HL-60/S4 treated with phorbol 12-myristate 13-acetate at 8.2 ng/mL for 4 days and 3 days (cell line): ENCODE measurements at regions not wholly inside any gene's neighbourhood (a gene's known extent, or its start where the extent isn't known, plus 50 kb on each side); places are given as distances from the start of the nearest gene placed in this dataset.
"Not testable (repeated sequence)": the region's sequence is repeated elsewhere in the genome, so short reads cannot be mapped to it uniquely, and the experiment has no call there.

ENCODE experiments used
- in situ Hi-C: fragments of 300-500 bp; cut with MboI; formaldehyde crosslinking; loops from 2 replicates; pipeline ENCODE4 v1.15.0; 2022; ENCODE audit warnings: low sequenced_read_pairs

DNA sequence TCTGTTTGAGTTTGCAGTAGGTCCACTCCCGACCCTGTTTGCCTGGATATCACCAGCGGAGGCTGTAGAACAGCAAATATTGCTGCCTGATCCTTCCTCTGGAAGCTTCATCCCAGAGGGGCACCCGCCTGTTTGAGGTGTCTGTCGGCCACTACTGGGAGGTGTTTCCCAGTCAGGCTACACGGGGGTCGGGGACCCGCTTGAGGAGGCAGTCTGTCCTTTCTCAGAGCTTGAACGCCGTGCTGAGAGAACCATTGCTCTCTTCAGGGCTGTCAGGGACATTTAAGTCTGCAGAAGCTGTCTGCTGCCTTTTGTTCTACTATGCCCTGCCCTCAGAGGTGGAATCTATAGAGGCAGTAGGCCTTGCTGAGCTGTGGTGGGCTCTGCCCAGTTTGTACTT, 422.3 kb downstream of the CCDC85A start:
- in situ Hi-C loops: not testable (repeated sequence)

DNA sequence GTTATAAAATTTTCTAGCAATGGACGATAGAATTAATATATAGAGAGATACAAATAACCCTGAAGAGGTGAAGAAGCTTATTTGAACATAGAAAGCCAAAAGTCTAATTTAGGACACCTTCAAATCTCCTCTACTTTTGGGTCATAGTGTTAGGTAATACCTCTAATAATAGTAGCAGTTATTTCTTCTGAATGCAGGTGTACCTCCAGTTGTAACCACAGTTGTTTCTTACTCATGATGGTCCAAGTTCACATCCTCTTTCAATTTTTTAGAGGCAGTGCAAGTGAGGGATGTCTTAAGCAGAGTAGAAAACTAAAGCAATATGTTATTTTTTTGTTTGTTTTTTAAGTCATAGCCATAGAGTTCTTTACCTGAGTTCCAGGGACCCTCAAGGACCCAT, 429.5 kb downstream of the CCDC85A start:
- in situ Hi-C loops: no loop called here

DNA sequence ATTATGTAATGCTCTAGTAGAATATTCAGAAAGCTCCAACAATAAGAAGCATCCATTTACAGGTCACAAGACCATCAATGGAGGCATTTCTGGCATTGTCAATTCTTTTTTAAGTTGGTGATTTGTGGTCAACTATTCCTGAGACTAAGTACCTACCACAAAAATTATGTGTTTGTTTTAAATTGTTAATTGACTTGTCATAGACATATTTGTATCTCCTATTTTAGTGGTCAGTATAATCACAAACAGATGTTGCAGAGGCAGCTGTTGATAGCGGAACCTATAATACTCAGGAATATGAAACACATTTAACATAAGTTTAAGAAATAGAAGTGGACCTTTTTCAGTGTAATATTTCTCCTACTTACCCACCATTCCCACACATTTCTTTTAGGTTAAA, 430.1 kb downstream of the CCDC85A start:
- in situ Hi-C loops: no loop called here

DNA sequence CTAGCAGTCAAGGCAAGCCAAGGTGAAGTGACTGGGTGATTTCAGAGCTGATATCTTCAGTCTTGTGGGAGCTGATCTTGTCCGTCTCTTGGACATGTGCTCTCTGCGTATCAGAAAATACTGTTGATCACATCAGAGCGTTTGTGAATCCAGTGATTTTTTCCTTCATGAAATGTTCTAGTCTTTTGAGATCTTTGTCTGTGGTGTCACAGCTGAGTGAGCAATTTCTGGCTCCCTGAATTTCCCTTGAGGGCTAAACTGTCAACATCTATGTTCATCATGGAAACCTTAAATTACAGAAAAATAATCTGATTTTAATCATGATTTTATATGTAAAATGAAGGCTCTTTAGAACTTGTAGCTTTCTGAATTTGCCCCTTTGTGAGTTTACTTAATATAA, 432.0 kb downstream of the CCDC85A start:
- in situ Hi-C loops: no loop called here

DNA sequence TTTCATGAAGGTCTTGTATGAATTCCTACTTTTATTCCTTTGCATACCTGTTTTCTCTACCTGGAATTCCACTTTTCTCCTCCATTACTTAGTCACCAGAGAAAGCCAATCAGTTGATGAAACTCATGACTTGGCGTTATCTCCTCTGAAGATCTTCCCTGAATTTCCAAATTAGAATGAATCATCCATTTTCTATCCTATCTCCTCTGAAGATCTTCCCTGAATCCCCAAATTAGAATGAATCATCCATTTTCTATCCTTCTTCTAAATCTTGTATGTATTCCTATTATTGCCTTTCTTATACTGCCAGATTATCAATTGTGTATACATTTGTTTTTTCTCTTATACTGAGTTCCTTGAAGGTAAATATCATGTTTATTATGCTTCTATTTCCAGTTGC, 440.4 kb downstream of the CCDC85A start:
- in situ Hi-C loops: no loop called here

DNA sequence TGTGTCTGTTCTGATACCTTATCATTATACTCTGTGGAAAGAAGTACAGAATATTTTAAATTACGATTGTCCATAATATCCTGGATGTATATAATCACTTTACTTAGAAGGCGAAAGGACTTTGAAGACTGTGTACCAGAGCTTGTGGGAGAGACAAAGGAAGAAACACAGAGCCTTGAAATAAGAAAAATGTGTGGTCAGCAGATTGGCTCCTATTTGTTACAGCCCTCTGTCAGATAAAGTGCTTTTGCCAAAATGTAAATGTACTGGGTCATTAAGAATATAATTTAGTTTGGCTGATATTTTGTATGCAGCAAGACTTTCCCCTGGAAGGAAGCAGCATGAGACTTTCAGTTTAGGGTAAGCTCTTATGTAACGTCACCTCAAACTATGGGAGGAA, 443.1 kb downstream of the CCDC85A start:
- in situ Hi-C loops: no loop called here

DNA sequence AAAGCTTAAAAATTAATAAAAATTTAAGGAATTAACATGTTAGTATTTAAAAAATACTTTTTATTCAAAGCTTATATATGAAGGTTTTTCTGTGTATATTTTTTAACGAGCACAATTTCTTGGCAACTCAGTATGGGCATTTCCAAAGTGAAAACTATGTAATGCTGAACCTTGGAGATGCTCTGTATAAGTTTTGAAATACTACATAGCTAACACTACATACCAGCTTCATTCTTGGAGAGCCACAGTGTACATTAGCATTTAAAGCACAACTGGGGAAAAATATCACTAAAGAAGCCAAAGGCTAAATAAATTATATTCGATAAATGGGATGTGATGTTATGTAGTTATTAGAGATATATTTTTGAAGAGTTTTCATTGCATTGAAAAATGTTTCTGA, 446.5 kb downstream of the CCDC85A start:
- in situ Hi-C loops: no loop called here

DNA sequence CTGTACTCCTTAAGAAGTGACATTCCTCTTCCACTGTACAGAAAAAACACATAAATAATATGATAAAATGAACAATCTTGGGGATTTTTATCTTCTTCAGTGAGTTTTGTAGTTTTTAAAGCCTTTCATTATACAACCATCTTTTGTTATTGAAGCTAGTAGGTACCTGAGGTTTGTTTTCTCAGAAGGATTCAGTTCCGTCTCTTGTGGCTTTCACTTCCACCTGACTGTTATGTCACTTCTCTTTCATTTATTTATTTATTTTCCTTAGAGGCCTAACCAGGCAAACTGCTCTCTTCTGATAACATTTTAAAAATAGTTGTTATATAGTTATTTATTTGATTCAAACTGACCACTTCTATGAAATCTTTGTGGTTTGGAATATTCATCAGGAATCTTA, 464.2 kb downstream of the CCDC85A start:
- in situ Hi-C loops: no loop called here

DNA sequence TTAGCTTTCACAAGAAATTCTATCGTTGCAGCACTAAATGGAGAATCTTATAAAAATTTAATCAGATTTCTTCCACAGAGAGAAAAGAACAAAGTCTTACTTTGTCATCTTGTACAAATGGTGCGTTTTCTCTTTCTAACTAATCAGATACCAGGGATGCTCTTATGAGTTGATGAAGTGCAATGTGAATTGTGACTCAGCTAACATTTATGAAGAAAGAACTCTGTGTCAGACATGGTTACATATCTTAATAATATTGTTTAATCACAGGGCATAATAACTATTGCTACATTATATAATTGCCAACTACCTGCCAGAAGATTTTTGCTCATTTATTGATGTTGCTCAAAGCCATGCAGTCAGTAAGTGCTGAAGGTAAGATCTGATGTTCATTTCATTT, 465.0 kb downstream of the CCDC85A start:
- in situ Hi-C loops: no loop called here

DNA sequence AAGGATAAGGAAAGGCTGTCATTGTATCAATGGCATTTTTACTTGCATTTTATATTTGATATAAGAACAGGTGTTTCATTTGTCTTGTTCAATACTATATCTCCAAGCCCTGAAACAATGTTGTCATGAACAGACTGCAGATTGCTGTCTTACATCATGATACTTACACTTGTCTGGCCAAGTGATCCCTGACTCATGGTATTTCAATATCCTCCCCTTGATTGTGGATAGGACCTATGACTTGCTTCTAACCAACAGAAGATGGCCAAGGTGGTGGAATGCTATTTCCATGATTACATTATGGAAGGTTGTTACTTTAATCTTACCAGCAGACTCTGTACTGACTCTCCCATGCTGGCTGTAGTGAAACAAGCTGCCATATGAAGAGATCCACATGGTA, 471.1 kb downstream of the CCDC85A start:
- in situ Hi-C loops: no loop called here

DNA sequence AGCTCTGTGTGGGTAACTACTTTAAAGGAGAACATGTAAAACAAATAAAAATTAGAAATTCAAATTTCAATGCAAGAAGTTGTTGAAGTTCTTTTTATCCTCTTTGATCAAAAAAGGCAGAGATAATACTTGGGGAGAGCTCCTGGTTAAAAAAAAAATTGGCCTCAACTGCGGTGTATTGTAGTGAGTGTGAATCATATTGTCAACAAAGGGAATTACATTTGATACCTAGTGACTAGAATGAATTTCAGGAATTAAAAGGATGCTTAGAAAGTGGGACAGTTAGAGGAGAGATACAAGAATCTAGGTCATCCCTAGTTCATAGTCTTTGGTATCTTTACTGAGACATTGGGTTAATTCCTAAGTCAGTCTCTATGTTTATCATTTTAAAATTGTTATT, 473.0 kb downstream of the CCDC85A start:
- in situ Hi-C loops: no loop called here

DNA sequence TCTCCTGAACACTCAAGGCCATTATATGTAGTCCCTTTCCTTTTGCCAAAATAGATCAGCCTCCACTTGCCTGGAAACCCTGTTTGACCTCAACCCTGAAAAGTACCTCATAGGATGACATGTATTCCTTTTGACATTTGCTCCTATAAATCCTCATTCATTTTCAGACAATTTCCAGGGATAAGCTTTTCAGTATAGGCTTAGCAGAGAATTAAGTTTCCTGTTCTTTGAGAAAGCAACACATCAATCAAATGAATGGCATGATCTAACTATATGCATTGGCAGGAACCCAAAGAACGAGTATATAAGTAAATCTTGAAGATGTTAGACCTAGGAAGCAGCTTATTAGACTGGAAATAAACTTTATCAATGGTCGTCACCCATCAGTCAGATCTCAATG, 483.0 kb downstream of the CCDC85A start:
- in situ Hi-C loops: no loop called here

DNA sequence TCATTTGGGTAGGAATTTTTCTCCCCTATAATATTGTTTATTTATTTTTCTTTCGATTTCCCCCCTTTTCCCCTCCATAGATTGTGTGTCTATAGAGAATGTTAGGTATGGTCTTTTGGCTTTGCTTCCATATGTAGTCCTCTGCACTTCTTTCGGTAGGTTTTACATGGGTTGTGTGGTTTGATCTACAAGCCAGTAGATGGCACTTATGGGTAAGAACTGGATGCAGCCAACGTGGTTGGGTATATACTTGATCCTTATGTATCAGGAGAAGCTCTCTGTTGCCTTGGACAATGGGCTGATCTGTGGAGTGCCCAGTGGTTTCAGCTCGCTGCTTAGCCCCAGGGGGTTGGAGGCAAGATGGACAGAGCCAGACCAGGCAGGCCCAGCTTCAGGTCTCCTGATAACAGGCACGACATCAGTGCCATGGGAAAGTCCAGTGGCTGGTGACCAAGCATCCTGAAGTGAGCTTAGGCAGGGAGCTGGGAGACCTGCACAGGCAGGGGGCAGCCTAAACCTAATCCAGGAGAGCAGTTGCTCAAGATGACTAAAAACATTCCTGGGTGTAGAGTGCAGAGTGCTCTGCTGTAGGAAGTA, 488.3 kb downstream of the CCDC85A start:
- in situ Hi-C loops: no loop called here

DNA sequence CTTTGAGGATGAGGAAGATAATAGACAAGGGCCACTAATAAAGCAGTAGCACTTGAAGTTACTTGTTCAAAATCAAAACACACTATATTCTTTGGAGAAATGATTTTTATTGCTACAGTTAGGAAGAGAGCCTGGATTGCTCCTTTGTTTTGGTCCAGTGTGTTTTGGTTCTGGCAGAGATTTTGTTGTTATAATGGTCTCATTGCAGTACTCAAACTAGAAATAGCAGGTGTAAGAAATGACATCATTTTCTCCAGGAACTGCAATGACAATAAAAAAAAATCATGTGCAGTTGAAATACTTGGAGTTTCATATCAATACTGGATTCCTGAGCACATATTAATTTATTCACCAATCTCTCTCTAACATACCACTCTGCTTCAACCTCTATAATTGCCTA, 490.3 kb downstream of the CCDC85A start:
- in situ Hi-C loops: no loop called here

DNA sequence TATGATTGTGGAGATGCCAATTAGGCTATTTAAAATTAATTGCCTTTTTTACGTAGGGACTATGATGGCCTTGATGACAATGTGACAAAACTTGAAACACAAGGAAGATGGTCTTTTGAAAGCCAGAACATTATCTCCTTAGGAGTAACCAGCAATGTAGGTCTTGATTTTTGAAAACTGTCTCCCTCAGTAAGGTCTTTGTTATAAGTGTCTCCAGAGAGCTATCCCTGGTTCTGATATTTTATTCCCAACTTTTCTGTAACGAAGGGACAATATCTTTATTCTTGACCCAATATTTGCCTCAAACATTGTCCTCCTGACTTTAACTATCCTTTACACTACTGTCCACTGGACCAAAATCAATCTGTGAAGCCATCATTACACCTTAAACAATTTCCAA, 493.2 kb downstream of the CCDC85A start:
- in situ Hi-C loops: no loop called here

DNA sequence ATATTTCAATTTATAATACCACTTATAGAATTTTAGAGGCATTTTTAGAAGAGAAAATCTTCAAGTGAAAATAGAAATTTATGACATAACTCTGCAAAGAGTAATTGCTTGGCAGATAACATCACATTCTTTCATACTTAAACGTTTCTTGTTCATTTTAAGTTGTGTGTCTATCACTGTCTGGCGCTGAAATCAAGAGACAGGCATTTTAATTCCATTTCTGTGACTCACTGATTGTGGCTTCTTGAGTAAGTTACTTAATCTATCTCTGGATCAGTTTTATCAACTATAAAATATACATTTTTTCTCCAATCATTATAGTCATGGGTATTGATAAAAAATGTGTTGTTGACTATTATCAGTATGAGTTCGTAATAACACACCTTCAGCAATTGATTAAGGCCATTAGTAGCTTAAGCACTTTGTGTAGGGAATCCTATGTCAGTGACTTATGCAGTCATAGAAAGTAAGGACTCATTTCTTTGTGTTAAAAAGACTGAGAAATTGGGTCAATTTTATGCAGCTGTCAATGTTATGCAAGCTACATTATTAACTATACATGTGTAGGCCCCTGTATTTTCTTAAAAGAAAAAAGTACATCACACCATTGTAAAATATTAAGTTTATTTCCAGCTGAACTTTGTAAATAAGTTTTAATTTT, 497.3 kb downstream of the CCDC85A start:
- in situ Hi-C loops: no loop called here

DNA sequence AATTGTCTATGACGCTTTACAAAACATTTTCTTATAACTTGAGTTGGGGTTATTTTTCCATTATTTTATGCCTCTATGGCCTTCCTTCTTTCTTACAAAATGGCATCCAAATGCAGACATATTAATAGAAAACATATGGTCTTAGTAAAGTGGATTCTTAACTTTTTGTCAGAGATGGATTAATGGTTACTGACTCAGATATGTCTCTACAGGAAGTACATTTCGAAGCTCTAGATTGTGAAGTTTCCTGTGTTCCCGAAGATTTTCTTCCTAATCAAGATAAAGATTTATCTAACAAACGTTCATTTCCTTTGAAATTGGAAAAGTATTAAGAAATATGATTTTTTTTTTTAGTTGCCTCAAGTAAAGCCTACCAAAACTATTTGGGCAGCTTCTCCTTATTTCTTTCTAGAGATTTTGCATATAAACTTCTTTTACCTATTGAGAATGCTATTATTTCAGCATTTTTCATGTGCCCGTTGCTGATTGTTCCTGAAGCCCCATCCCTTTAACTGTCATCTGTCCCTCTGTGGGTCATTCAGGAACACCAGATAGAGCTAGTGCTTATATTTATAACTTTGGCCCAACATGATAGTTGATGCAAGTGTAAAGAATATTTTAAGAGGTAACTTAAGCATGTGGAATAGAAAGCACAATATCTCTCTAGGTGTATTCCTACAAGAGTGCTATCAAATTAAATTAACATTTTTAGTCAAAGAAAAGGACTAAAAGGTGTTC, 498.0 kb downstream of the CCDC85A start:
- in situ Hi-C loops: no loop called here

DNA sequence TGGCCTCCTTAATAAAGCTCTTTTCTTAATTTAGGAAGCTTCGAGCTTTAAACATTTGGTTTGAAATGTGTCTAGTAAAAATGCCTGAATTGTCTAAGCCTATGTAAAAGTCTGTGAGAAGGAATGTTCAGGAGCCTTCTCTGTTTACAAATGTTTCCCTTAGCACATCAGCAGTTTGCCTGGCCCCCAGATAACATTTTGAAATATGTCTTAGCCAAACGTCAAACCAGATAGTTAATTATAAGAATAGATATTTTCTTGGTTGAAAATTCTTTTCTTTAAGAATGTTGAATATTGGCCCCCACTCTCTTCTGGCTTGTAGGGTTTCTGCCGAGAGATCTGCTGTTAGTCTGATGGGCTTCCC, 498.6 kb downstream of the CCDC85A start:
- in situ Hi-C loops: no loop called here

DNA sequence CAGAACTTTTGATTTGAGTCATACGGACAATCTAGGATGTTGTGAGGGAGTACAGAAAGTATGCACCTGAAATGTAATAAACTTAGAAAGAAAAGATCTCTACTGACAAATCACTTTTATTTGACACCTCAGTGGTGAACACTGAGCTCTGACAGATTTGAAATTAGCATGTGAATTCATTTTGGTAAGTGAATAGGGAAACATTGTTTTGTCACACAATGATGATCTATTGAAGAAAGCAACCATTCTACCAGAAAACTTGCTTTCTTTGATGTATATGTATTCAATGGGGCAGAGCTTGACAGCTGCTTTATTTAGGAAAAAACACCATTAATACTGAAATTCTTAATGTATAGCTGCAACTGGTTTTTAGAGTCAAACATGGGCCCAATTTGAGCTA, 500.5 kb downstream of the CCDC85A start:
- in situ Hi-C loops: no loop called here

DNA sequence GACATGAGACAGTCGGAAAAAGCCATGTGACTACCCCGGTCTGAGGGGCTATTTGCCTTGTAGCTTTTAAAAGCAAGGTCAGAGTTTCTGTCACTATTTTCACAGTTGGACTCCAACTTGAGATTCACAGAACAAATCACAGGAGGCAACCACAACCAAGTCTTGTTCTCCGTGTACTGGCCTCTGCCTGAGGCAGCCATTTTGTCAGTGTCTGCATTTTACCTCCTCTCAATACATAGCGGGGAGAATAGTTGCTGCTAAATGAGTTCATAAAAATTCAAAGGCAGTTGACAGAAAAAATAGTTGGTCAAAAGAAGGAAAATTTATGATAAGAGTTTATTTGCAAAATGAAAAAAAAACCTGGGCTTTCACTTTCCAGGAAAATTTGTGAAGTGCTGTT, 501.4 kb downstream of the CCDC85A start:
- in situ Hi-C loops: no loop called here

DNA sequence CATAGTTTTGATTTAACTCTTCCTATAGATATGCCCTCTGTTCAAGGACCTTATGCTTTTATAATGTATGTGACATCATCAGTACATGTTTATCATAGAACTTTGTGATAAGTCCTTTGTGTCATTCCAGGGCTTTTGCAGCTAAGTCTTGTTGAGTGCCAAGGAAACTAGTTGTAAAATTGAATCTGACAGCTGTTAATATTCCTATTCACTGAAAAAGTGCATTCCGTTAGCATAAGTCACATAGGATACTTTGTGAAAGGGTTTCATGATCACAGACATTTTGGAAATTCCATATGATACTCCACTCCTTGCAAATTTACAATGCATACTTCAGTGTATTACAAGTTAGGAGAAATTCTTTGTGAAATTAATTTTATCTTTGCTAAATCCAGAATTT, 503.4 kb downstream of the CCDC85A start:
- in situ Hi-C loops: no loop called here

DNA sequence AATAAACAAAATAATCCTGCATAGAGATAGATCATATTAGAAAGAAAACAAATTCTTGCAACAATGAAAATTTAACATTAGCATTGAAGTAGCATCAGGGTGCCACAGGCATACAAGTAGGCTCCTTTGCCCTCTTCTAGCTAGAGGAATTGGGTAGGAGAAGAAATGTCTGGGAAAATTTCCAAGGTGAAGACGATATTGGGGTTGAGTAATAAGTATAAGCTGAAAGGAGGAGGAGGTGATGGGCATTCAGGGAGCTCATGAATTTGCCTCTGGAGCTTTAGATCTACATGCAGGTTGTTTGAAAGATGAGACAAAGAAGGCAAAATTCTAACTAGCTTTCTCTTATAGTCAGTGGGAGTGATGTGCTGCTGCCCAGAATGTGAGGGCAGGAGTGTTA, 504.9 kb downstream of the CCDC85A start:
- in situ Hi-C loops: no loop called here

DNA sequence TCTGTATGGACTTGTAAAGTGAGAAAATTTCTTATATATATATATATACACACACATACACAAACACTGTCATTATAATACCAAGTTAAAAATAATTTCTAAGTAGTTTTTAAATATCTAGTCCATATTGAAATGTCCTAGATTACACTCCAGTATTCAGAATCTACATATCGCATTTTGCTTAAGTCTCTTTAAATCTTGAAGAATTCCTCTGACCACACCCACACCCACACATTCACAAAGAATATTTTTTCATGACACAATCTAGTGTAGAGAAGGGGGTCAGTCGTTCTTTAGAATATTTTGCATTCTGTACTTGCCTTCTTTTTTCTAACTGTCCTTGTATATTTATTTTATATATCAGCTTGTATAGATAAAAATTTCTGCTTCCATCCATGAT, 509.7 kb downstream of the CCDC85A start:
- in situ Hi-C loops: no loop called here
